ENCODE measurements at regions not wholly inside any gene's neighbourhood (a gene's known extent, or its start where the extent isn't known, plus 50 kb on each side); places are given as distances from the start of the nearest gene placed in this dataset.

GRCh38 chr20:51106011-51106410, 83.1 kb upstream of the KCNG1 start:
- no peak for TF ChIP-seq CTCF (IDR thresholded peaks at IDR 0.05; ENCODE audit: low read depth, low read length)
- DNase-seq (ENCODE audit: low read depth in 2 of 2), result peak in 1 of 2 donors; percentile 8
- H3K4me3 ChIP-seq (replicated peaks in 1 of 2; ENCODE audit: low read depth in 2 of 2, low read length in 2 of 2), result no peak overlapping the region

GRCh38 chr20:51104960-51105920, 82.3 kb upstream of the KCNG1 start:
- H3K4me3 ChIP-seq (replicated peaks in 1 of 2; ENCODE audit: low read depth in 2 of 2, low read length in 2 of 2), result no peak overlapping the region
- DNase-seq (ENCODE audit: low read depth in 2 of 2), result peak; percentile 10 to 17
- no peak for TF ChIP-seq CTCF (IDR thresholded peaks at IDR 0.05; ENCODE audit: low read depth, low read length)

- TF ChIP-seq CTCF (IDR thresholded peaks at IDR 0.05; ENCODE audit: low read depth, low read length), result no peak
- no peak for DNase-seq (ENCODE audit: low read depth in 2 of 2)
- H3K4me3 ChIP-seq (replicated peaks in 1 of 2; ENCODE audit: low read depth in 2 of 2, low read length in 2 of 2), result no peak overlapping the region
These were observed 77.7 kb upstream of the KCNG1 start for GRCh38 chr20:51100617-51101016.

- no peak for DNase-seq (ENCODE audit: low read depth in 2 of 2)
- no peak for TF ChIP-seq CTCF (IDR thresholded peaks at IDR 0.05; ENCODE audit: low read depth, low read length)
- no peak overlapping the region for H3K4me3 ChIP-seq (replicated peaks in 1 of 2; ENCODE audit: low read depth in 2 of 2, low read length in 2 of 2)
These were observed 75.4 kb upstream of the KCNG1 start for GRCh38 chr20:51098284-51098810.

GRCh38 chr20:51097351-51098120, 74.6 kb upstream of the KCNG1 start:
- no peak for TF ChIP-seq CTCF (IDR thresholded peaks at IDR 0.05; ENCODE audit: low read depth, low read length)
- H3K4me3 ChIP-seq (replicated peaks in 1 of 2; ENCODE audit: low read depth in 2 of 2, low read length in 2 of 2), result no peak overlapping the region

GRCh38 chr20:51096582-51097267, 73.8 kb upstream of the KCNG1 start:
- no peak overlapping the region for H3K4me3 ChIP-seq (replicated peaks in 1 of 2; ENCODE audit: low read depth in 2 of 2, low read length in 2 of 2)
- no peak for DNase-seq (ENCODE audit: low read depth in 2 of 2)
- TF ChIP-seq CTCF (IDR thresholded peaks at IDR 0.05; ENCODE audit: low read depth, low read length), result no peak

More at GRCh38 chr20:51097351-51098120, 74.6 kb upstream of the KCNG1 start:
- DNase-seq (ENCODE audit: low read depth in 2 of 2), result no peak

Data from cardiac fibroblast (primary cell).